H1 (cell line): ENCODE measurements at regions not wholly inside any gene's neighbourhood (a gene's known extent, or its start where the extent isn't known, plus 50 kb on each side); places are given as distances from the start of the nearest gene placed in this dataset.

Experiments used
- ATF2 ChIP-seq: IDR thresholded peaks from 2 replicates; pipeline ENCODE4 v1.6.1; 2012; ENCODE audit warnings: low read length, inconsistent platforms
- EP300 ChIP-seq, 2 experiments: IDR thresholded peaks; 1 replicate in 1 of 2; 2 replicates in 1 of 2; pipeline ENCODE4 v1.6.1; 2011 to 2012; ENCODE audit warnings: low read depth in 2 of 2, low read length in 2 of 2, mild to moderate bottlenecking in 2 of 2, borderline replicate concordance in 1 of 2, inconsistent platforms in 1 of 2, moderate library complexity in 1 of 2
- TAF1 ChIP-seq: IDR thresholded peaks from 2 replicates; pipeline ENCODE4 v1.6.1; 2011; ENCODE audit warnings: mild to moderate bottlenecking, low read depth, low read length

GRCh38 chr9:22682961-22683699, 236.5 kb downstream of the DMRTA1 start (continued):
- TF ChIP-seq EP300 (IDR thresholded peaks at IDR 0.05; ENCODE audit: borderline replicate concordance in 1 of 2, low read depth in 2 of 2, low read length in 2 of 2): no peak
- no peak for TF ChIP-seq TAF1
- TF ChIP-seq ATF2: no peak
